Thyroid gland (tissue), 4 donors: ENCODE measurements at regions not wholly inside any gene's neighbourhood (a gene's known extent, or its start where the extent isn't known, plus 50 kb on each side); places are given as distances from the start of the nearest gene placed in this dataset.

Experiments
- CTCF ChIP-seq, 6 experiments: fragments of 200-600 bp in 3 of 6; fragments of 450-650 bp in 3 of 6; sonication (generic) in 3 of 6; IDR thresholded peaks; one replicate each; pipeline ENCODE4 v1.5.1; 2016 to 2019; ENCODE audit warnings: antibody characterized with exemption in 6 of 6, mild to moderate bottlenecking in 2 of 6, inconsistent platforms in 1 of 6, moderate library complexity in 1 of 6
- POLR2A ChIP-seq, 2 donors: fragments of 450-650 bp; IDR thresholded peaks; one replicate each; pipeline ENCODE4 v1.6.1; 2017; ENCODE audit warnings: antibody characterized with exemption in 2 of 2, mild to moderate bottlenecking in 2 of 2, moderate library complexity in 1 of 2

DNA sequence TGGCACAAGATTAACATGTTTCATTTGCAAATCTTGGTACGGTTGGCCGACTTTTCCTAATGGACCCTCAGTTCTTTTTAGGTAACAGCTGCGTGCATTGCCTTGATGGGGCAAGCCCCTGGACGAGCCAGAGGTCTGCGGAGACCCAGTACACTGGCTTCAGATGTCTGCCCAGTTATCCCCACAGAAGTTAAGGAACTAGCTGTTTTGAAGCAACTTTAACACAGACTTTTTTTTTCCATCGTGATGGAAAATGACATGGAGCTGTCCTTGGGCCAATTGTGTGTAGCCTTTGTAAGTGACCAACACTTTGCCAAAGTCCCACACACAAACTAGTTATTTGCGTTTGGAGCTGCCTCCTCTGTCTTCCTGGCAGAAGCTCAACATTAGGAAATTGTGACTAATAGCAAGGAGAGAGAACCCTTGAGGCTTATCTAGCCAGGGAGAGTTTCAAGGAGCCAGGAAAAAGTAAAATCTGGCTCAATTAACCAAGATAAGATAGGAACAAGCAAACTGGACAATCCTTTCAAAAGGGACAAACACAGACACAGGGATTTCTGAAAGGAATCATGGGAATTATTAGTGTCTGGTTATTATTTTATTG, 99.6 kb upstream of the BMPER start:
- TF ChIP-seq POLR2A (IDR thresholded peaks at IDR 0.05) (no peak), CTCF (IDR thresholded peaks at IDR 0.05) (no peak)
